ENCODE measurements at regions not wholly inside any gene's neighbourhood (a gene's known extent, or its start where the extent isn't known, plus 50 kb on each side); places are given as distances from the start of the nearest gene placed in this dataset.

- TF ChIP-seq EZH2 (IDR thresholded peaks at IDR 0.05) (no peak), POLR2AphosphoS5 (IDR thresholded peaks at IDR 0.05; ENCODE audit: borderline replicate concordance, low read depth, low read length) (no peak), FOXP2 (optimal IDR thresholded peaks at IDR 0.05; ENCODE audit: control extremely low read depth, extremely low read length, insufficient read depth) (no peak)
Observed at GRCh38 chr16:64321066-64321465, 800.8 kb downstream of the CDH11 start.

Data from SK-N-MC (cell line).